ENCODE measurements at regions not wholly inside any gene's neighbourhood (a gene's known extent, or its start where the extent isn't known, plus 50 kb on each side); places are given as distances from the start of the nearest gene placed in this dataset.

GRCh38 chr3:96236522-96236921 is 577.9 kb upstream of the EPHA6 start:
- CTCF ChIA-PET, result interaction anchor here (0.6 kb wide), 1 partner anchor 468 kb away, joined by 3 read pairs; no protein-coding TSS in a partner anchor
- DNase-seq, result no peak
- Histone ChIP-seq H3K4me1 (ENCODE audit: control extremely low read depth in 1 of 4, control insufficient read depth in 4 of 4, insufficient read depth in 4 of 4, low read length in 3 of 4) (no peaks in the 10 kb centered on the region), H3K4me3 (ENCODE audit: control insufficient read depth in 1 of 7, extremely low read depth in 1 of 7, insufficient read depth in 4 of 7, low read depth in 2 of 7, low read length in 6 of 7) (no peak overlapping the region), H3K9me3 (ENCODE audit: control extremely low read depth in 1 of 5, control insufficient read depth in 4 of 5, insufficient read depth in 2 of 5, low read depth in 1 of 5, low read length in 4 of 5) (no peaks in the 10 kb centered on the region), H3K27me3 (replicated peaks in 2 of 5; ENCODE audit: control insufficient read depth in 4 of 5, insufficient read depth in 5 of 5, low read length in 4 of 5) (no peaks in the 10 kb centered on the region), H3K27ac (ENCODE audit: insufficient read depth in 1 of 2, low read depth in 1 of 2, low read length in 2 of 2, poor library complexity in 1 of 2, severe bottlenecking in 2 of 2) (no peak overlapping the region), H3K36me3 (ENCODE audit: control insufficient read depth in 4 of 4, insufficient read depth in 4 of 4, low read length in 3 of 4) (no peaks in the 10 kb centered on the region)
- WGBS (ENCODE audit: insufficient coverage), result 77% methylated on average over 2 of the region's 2 CpGs
- POLR2A ChIA-PET, result no interaction called here

GRCh38 chr3:96259299-96259698 is 555.1 kb upstream of the EPHA6 start:
- DNase-seq, result no peak
- H3K9me3 ChIP-seq (ENCODE audit: control extremely low read depth in 1 of 5, control insufficient read depth in 4 of 5, insufficient read depth in 2 of 5, low read depth in 1 of 5, low read length in 4 of 5), result peaks cover 0 to 2% (median 0%) of the 10 kb centered on the region in 5 experiments
- no peak overlapping the region for H3K27ac ChIP-seq (ENCODE audit: insufficient read depth in 1 of 2, low read depth in 1 of 2, low read length in 2 of 2, poor library complexity in 1 of 2, severe bottlenecking in 2 of 2)
- no peak overlapping the region for H3K4me3 ChIP-seq (ENCODE audit: control insufficient read depth in 1 of 7, extremely low read depth in 1 of 7, insufficient read depth in 4 of 7, low read depth in 2 of 7, low read length in 6 of 7)
- no peaks in the 10 kb centered on the region for H3K27me3 ChIP-seq (replicated peaks in 2 of 5; ENCODE audit: control insufficient read depth in 4 of 5, insufficient read depth in 5 of 5, low read length in 4 of 5)
- no peaks in the 10 kb centered on the region for H3K4me1 ChIP-seq (ENCODE audit: control extremely low read depth in 1 of 4, control insufficient read depth in 4 of 4, insufficient read depth in 4 of 4, low read length in 3 of 4)
- H3K36me3 ChIP-seq (ENCODE audit: control insufficient read depth in 4 of 4, insufficient read depth in 4 of 4, low read length in 3 of 4), result no peaks in the 10 kb centered on the region
- POLR2A ChIA-PET, result no interaction called here
- CTCF ChIA-PET, result interaction anchor here (1.2 kb wide), 1 partner anchor 19 kb away, joined by 3 read pairs; no protein-coding TSS in a partner anchor

GRCh38 chr3:96264701-96265100 is 549.7 kb upstream of the EPHA6 start:
- H3K9me3 ChIP-seq (ENCODE audit: control extremely low read depth in 1 of 5, control insufficient read depth in 4 of 5, insufficient read depth in 2 of 5, low read depth in 1 of 5, low read length in 4 of 5), result peaks cover 0 to 2% (median 0%) of the 10 kb centered on the region in 5 experiments
- CTCF ChIA-PET, result interaction anchor here (0.6 kb wide), 1 partner anchor 495 kb away, joined by 3 read pairs; no protein-coding TSS in a partner anchor
- H3K4me1 ChIP-seq (ENCODE audit: control extremely low read depth in 1 of 4, control insufficient read depth in 4 of 4, insufficient read depth in 4 of 4, low read length in 3 of 4), result no peaks in the 10 kb centered on the region
- WGBS (ENCODE audit: insufficient coverage), result no CpG with 5 or more reads among the region's 2 CpGs
- H3K4me3 ChIP-seq (ENCODE audit: control insufficient read depth in 1 of 7, extremely low read depth in 1 of 7, insufficient read depth in 4 of 7, low read depth in 2 of 7, low read length in 6 of 7), result no peak overlapping the region
- H3K27ac ChIP-seq (ENCODE audit: insufficient read depth in 1 of 2, low read depth in 1 of 2, low read length in 2 of 2, poor library complexity in 1 of 2, severe bottlenecking in 2 of 2), result no peak overlapping the region
- no peaks in the 10 kb centered on the region for H3K36me3 ChIP-seq (ENCODE audit: control insufficient read depth in 4 of 4, insufficient read depth in 4 of 4, low read length in 3 of 4)
- no peaks in the 10 kb centered on the region for H3K27me3 ChIP-seq (replicated peaks in 2 of 5; ENCODE audit: control insufficient read depth in 4 of 5, insufficient read depth in 5 of 5, low read length in 4 of 5)
- no peak for DNase-seq
- POLR2A ChIA-PET, result no interaction called here

GRCh38 chr3:96266395-96267190 is 547.8 kb upstream of the EPHA6 start:
- ChIA-PET CTCF (no interaction called here), POLR2A (no interaction called here)
- H3K27ac ChIP-seq (ENCODE audit: insufficient read depth in 1 of 2, low read depth in 1 of 2, low read length in 2 of 2, poor library complexity in 1 of 2, severe bottlenecking in 2 of 2), result no peak overlapping the region
- no peaks in the 10 kb centered on the region for H3K36me3 ChIP-seq (ENCODE audit: control insufficient read depth in 4 of 4, insufficient read depth in 4 of 4, low read length in 3 of 4)
- no peak overlapping the region for H3K4me3 ChIP-seq (ENCODE audit: control insufficient read depth in 1 of 7, extremely low read depth in 1 of 7, insufficient read depth in 4 of 7, low read depth in 2 of 7, low read length in 6 of 7)
- H3K27me3 ChIP-seq (replicated peaks in 2 of 5; ENCODE audit: control insufficient read depth in 4 of 5, insufficient read depth in 5 of 5, low read length in 4 of 5), result no peaks in the 10 kb centered on the region
- no peaks in the 10 kb centered on the region for H3K4me1 ChIP-seq (ENCODE audit: control extremely low read depth in 1 of 4, control insufficient read depth in 4 of 4, insufficient read depth in 4 of 4, low read length in 3 of 4)
- DNase-seq, result no peak
- no peaks in the 10 kb centered on the region for H3K9me3 ChIP-seq (ENCODE audit: control extremely low read depth in 1 of 5, control insufficient read depth in 4 of 5, insufficient read depth in 2 of 5, low read depth in 1 of 5, low read length in 4 of 5)
- no CpG with 5 or more reads among the region's 3 CpGs for WGBS (ENCODE audit: insufficient coverage)

GRCh38 chr3:96267577-96267976 is 546.8 kb upstream of the EPHA6 start:
- Histone ChIP-seq H3K4me1 (ENCODE audit: control extremely low read depth in 1 of 4, control insufficient read depth in 4 of 4, insufficient read depth in 4 of 4, low read length in 3 of 4) (no peaks in the 10 kb centered on the region), H3K9me3 (ENCODE audit: control extremely low read depth in 1 of 5, control insufficient read depth in 4 of 5, insufficient read depth in 2 of 5, low read depth in 1 of 5, low read length in 4 of 5) (no peaks in the 10 kb centered on the region), H3K27ac (ENCODE audit: insufficient read depth in 1 of 2, low read depth in 1 of 2, low read length in 2 of 2, poor library complexity in 1 of 2, severe bottlenecking in 2 of 2) (no peak overlapping the region), H3K27me3 (replicated peaks in 2 of 5; ENCODE audit: control insufficient read depth in 4 of 5, insufficient read depth in 5 of 5, low read length in 4 of 5) (no peaks in the 10 kb centered on the region), H3K4me3 (ENCODE audit: control insufficient read depth in 1 of 7, extremely low read depth in 1 of 7, insufficient read depth in 4 of 7, low read depth in 2 of 7, low read length in 6 of 7) (no peak overlapping the region), H3K36me3 (ENCODE audit: control insufficient read depth in 4 of 4, insufficient read depth in 4 of 4, low read length in 3 of 4) (no peaks in the 10 kb centered on the region)
- POLR2A ChIA-PET, result no interaction called here
- CTCF ChIA-PET, result no interaction called here
- peak in 1 of 3 donors; percentile 0 for DNase-seq
- 22% methylated on average over 3 of the region's 3 CpGs for WGBS (ENCODE audit: insufficient coverage)

- DNase-seq, result no peak
- Histone ChIP-seq H3K9me3 (ENCODE audit: control extremely low read depth in 1 of 5, control insufficient read depth in 4 of 5, insufficient read depth in 2 of 5, low read depth in 1 of 5, low read length in 4 of 5) (peaks cover 0 to 1% (median 0%) of the 10 kb centered on the region in 5 experiments), H3K27ac (ENCODE audit: insufficient read depth in 1 of 2, low read depth in 1 of 2, low read length in 2 of 2, poor library complexity in 1 of 2, severe bottlenecking in 2 of 2) (no peak overlapping the region), H3K36me3 (ENCODE audit: control insufficient read depth in 4 of 4, insufficient read depth in 4 of 4, low read length in 3 of 4) (no peaks in the 10 kb centered on the region), H3K27me3 (replicated peaks in 2 of 5; ENCODE audit: control insufficient read depth in 4 of 5, insufficient read depth in 5 of 5, low read length in 4 of 5) (no peaks in the 10 kb centered on the region), H3K4me3 (ENCODE audit: control insufficient read depth in 1 of 7, extremely low read depth in 1 of 7, insufficient read depth in 4 of 7, low read depth in 2 of 7, low read length in 6 of 7) (no peak overlapping the region), H3K4me1 (ENCODE audit: control extremely low read depth in 1 of 4, control insufficient read depth in 4 of 4, insufficient read depth in 4 of 4, low read length in 3 of 4) (no peaks in the 10 kb centered on the region)
- WGBS (ENCODE audit: insufficient coverage), result 100% methylated on average over 4 of the region's 4 CpGs
- ChIA-PET CTCF (no interaction called here), POLR2A (no interaction called here)
Measured at GRCh38 chr3:96294143-96294542, 520.3 kb upstream of the EPHA6 start.

GRCh38 chr3:96300743-96301142 is 513.7 kb upstream of the EPHA6 start:
- H3K36me3 ChIP-seq (ENCODE audit: control insufficient read depth in 4 of 4, insufficient read depth in 4 of 4, low read length in 3 of 4), result no peaks in the 10 kb centered on the region
- H3K27ac ChIP-seq (ENCODE audit: insufficient read depth in 1 of 2, low read depth in 1 of 2, low read length in 2 of 2, poor library complexity in 1 of 2, severe bottlenecking in 2 of 2), result no peak overlapping the region
- ChIA-PET POLR2A (no interaction called here), CTCF (no interaction called here)
- no peak for DNase-seq
- H3K4me3 ChIP-seq (ENCODE audit: control insufficient read depth in 1 of 7, extremely low read depth in 1 of 7, insufficient read depth in 4 of 7, low read depth in 2 of 7, low read length in 6 of 7), result no peak overlapping the region
- no peaks in the 10 kb centered on the region for H3K9me3 ChIP-seq (ENCODE audit: control extremely low read depth in 1 of 5, control insufficient read depth in 4 of 5, insufficient read depth in 2 of 5, low read depth in 1 of 5, low read length in 4 of 5)
- 98% methylated on average over 4 of the region's 4 CpGs for WGBS (ENCODE audit: insufficient coverage)
- no peaks in the 10 kb centered on the region for H3K27me3 ChIP-seq (replicated peaks in 2 of 5; ENCODE audit: control insufficient read depth in 4 of 5, insufficient read depth in 5 of 5, low read length in 4 of 5)
- no peaks in the 10 kb centered on the region for H3K4me1 ChIP-seq (ENCODE audit: control extremely low read depth in 1 of 4, control insufficient read depth in 4 of 4, insufficient read depth in 4 of 4, low read length in 3 of 4)

Data from common myeloid progenitor, CD34-positive (primary cell).